ENCODE measurements at regions not wholly inside any gene's neighbourhood (a gene's known extent, or its start where the extent isn't known, plus 50 kb on each side); places are given as distances from the start of the nearest gene placed in this dataset.

- TF ChIP-seq, protein P1, sequence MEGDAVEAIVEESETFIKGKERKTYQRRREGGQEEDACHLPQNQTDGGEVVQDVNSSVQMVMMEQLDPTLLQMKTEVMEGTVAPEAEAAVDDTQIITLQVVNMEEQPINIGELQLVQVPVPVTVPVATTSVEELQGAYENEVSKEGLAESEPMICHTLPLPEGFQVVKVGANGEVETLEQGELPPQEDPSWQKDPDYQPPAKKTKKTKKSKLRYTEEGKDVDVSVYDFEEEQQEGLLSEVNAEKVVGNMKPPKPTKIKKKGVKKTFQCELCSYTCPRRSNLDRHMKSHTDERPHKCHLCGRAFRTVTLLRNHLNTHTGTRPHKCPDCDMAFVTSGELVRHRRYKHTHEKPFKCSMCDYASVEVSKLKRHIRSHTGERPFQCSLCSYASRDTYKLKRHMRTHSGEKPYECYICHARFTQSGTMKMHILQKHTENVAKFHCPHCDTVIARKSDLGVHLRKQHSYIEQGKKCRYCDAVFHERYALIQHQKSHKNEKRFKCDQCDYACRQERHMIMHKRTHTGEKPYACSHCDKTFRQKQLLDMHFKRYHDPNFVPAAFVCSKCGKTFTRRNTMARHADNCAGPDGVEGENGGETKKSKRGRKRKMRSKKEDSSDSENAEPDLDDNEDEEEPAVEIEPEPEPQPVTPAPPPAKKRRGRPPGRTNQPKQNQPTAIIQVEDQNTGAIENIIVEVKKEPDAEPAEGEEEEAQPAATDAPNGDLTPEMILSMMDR (conservative IDR thresholded peaks at IDR 0.05): no peak
- TF ChIP-seq ZFX (IDR thresholded peaks at IDR 0.05): no peak
These were observed 497.7 kb upstream of the MARCKS start for GRCh38 chr6:113359155-113360140.

All from C4-2B (cell line).